OCI-LY3 (cell line): ENCODE measurements at regions not wholly inside any gene's neighbourhood (a gene's known extent, or its start where the extent isn't known, plus 50 kb on each side); places are given as distances from the start of the nearest gene placed in this dataset.

ENCODE experiments used
- EZH2phosphoT487 ChIP-seq: fragments of 200-600 bp; shearing (Covaris generic); IDR thresholded peaks from 2 replicates; pipeline ENCODE4 v1.6.1; 2018; ENCODE audit warnings: antibody characterized with exemption, mixed run types, low read depth
- TF ChIP-seq, protein P1 (sequence below): fragments of 200-600, 300-600 bp; sonication (generic); IDR thresholded peaks from 2 replicates; pipeline ENCODE4 v1.5.1; 2014; ENCODE audit warnings: antibody characterized with exemption, low read length, low read depth

DNA sequence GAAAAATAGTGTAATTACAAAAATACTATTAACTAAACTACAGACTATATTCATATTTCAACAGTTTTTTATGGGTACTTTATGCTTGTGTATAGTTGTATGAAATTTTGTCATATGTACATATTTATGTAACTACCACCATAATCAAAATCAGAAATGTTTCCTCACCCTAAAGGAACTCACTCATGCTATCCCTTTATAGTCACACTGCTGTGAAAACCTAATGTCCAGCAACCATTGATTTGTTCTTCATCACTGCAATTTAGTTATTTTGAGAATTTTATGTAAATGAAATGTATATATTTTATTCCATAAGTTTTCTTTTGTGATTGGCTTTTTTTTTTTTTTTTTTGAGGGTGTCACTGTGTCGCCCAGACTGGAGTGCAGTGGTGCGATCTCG lies 278.9 kb upstream of the SLC16A7 start:
- TF ChIP-seq, protein P1, sequence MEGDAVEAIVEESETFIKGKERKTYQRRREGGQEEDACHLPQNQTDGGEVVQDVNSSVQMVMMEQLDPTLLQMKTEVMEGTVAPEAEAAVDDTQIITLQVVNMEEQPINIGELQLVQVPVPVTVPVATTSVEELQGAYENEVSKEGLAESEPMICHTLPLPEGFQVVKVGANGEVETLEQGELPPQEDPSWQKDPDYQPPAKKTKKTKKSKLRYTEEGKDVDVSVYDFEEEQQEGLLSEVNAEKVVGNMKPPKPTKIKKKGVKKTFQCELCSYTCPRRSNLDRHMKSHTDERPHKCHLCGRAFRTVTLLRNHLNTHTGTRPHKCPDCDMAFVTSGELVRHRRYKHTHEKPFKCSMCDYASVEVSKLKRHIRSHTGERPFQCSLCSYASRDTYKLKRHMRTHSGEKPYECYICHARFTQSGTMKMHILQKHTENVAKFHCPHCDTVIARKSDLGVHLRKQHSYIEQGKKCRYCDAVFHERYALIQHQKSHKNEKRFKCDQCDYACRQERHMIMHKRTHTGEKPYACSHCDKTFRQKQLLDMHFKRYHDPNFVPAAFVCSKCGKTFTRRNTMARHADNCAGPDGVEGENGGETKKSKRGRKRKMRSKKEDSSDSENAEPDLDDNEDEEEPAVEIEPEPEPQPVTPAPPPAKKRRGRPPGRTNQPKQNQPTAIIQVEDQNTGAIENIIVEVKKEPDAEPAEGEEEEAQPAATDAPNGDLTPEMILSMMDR = no peak
- no peak for TF ChIP-seq EZH2phosphoT487
